ENCODE measurements at regions not wholly inside any gene's neighbourhood (a gene's known extent, or its start where the extent isn't known, plus 50 kb on each side); places are given as distances from the start of the nearest gene placed in this dataset.

GRCh38 chr3:18079739-18080138, 337.3 kb upstream of the TBC1D5 start:
- no CpG with 5 or more reads among the region's 3 CpGs for WGBS (ENCODE audit: extremely low coverage, insufficient read length, low lambda C conversion rate)
- Histone ChIP-seq H3K18ac (ENCODE audit: insufficient read length, low read depth, low read length) (no peak overlapping the region), H2BK20ac (ENCODE audit: low read depth, low read length, poor library complexity, severe bottlenecking) (no peak overlapping the region), H3T11ph (ENCODE audit: low read length) (no peak overlapping the region), H3K14ac (ENCODE audit: insufficient read depth, low read length) (no peak overlapping the region), H3K56ac (ENCODE audit: insufficient read length, low read depth, low read length) (no peak overlapping the region), H3K23ac (ENCODE audit: insufficient read length, low read depth, low read length) (no peak overlapping the region), H3K79me2 (ENCODE audit: insufficient read depth, low read length) (no peaks in the 10 kb centered on the region; the same call in 1 of the 2 replicates), H4K5ac (ENCODE audit: insufficient read length, low read depth, low read length) (no peak overlapping the region), H3K4ac (ENCODE audit: low read depth, low read length) (no peak overlapping the region), H3K79me1 (ENCODE audit: insufficient read depth, low read depth, low read length, poor library complexity, severe bottlenecking) (no peaks in the 10 kb centered on the region), H3K9ac (ENCODE audit: extremely low read depth, insufficient read length, low read length) (no peak overlapping the region), H3K23me2 (ENCODE audit: insufficient read length, low read depth, low read length, poor library complexity, severe bottlenecking) (no peaks in the 10 kb centered on the region), H3K4me1 (ENCODE audit: insufficient read depth, low read length) (no peaks in the 10 kb centered on the region), H3K27ac (ENCODE audit: insufficient read length, low read depth, low read length) (no peak overlapping the region), H2BK120ac (ENCODE audit: low read depth, low read length, poor library complexity, severe bottlenecking) (no peak overlapping the region), H3K9me3 (ENCODE audit: control insufficient read depth, low read depth, low read length) (no peaks in the 10 kb centered on the region), H4K91ac (ENCODE audit: insufficient read length, low read depth, low read length) (no peak overlapping the region), H3K4me2 (ENCODE audit: insufficient read depth, insufficient read length, low read length) (no peak overlapping the region), H2BK5ac (ENCODE audit: insufficient read length, low read length) (no peak overlapping the region), H2BK15ac (ENCODE audit: low read depth, low read length) (no peak overlapping the region), H2AFZ (ENCODE audit: low read length) (no peak overlapping the region), H4K8ac (replicated peaks; ENCODE audit: insufficient read length, low read depth, low read length) (no peak overlapping the region), H3K27me3 (ENCODE audit: insufficient read depth, low read length) (no peaks in the 10 kb centered on the region), H2BK12ac (ENCODE audit: insufficient read length, low read depth, low read length) (no peak overlapping the region), H2AK5ac (ENCODE audit: insufficient read length, low read length) (no peak overlapping the region), H4K20me1 (ENCODE audit: control insufficient read depth, insufficient read depth, insufficient read length) (no peaks in the 10 kb centered on the region)
- H3K27me3 Mint-ChIP-seq (ENCODE audit: low read depth), result no peaks in the 10 kb centered on the region
- H3K4me1 Mint-ChIP-seq, result no peaks in the 10 kb centered on the region
- no peak for TF ChIP-seq CTCF (conservative IDR thresholded peaks at IDR 0.05)
- no peaks in the 10 kb centered on the region for H3K9me3 Mint-ChIP-seq
- H3K36me3 Mint-ChIP-seq (ENCODE audit: insufficient read depth in 1 of 3, low read depth in 3 of 3), result peaks cover 0 to 11% (median 0%) of the 10 kb centered on the region in 3 experiments; a peak in 2 of 7 replicates
- no peak overlapping the region; a peak in 1 of 7 replicates for H3K27ac Mint-ChIP-seq
- H3K4me3 Mint-ChIP-seq, result no peak overlapping the region
- DNase-seq, result no peak
